SK-N-DZ (cell line): ENCODE measurements at regions not wholly inside any gene's neighbourhood (a gene's known extent, or its start where the extent isn't known, plus 50 kb on each side); places are given as distances from the start of the nearest gene placed in this dataset.
"Not testable (repeated sequence)": the region's sequence is repeated elsewhere in the genome, so short reads cannot be mapped to it uniquely, and the experiment has no call there.

Experiments used
- DNase-seq: peaks from one replicate; pipeline ENCODE4 v3.0.0-alpha.2; 2015; ENCODE audit warnings: low spot score

- DNase-seq, result no peak
Measured at GRCh38 chr17:12195418-12195817, 174.7 kb downstream of the MAP2K4 start.

GRCh38 chr17:12201294-12201880 is 180.7 kb downstream of the MAP2K4 start:
- no peak for DNase-seq

- no peak for DNase-seq
Measured at GRCh38 chr17:12209632-12210191, 189.0 kb downstream of the MAP2K4 start.

- DNase-seq, result not testable (repeated sequence)
Measured at GRCh38 chr17:12220714-12221439, 200.2 kb downstream of the MAP2K4 start.

GRCh38 chr17:12222392-12222791 is 201.7 kb downstream of the MAP2K4 start:
- no peak for DNase-seq

GRCh38 chr17:12227547-12227946 is 206.9 kb downstream of the MAP2K4 start:
- no peak for DNase-seq

GRCh38 chr17:12229335-12229734 is 208.7 kb downstream of the MAP2K4 start:
- DNase-seq, result no peak

GRCh38 chr17:12230481-12231354 is 210.0 kb downstream of the MAP2K4 start:
- no peak for DNase-seq

- DNase-seq, result no peak
Measured at GRCh38 chr17:12231355-12231682, 210.6 kb downstream of the MAP2K4 start.

- DNase-seq, result not testable (repeated sequence)
Measured at GRCh38 chr17:12239021-12239420, 218.3 kb downstream of the MAP2K4 start.

GRCh38 chr17:12242345-12242954 is 221.8 kb downstream of the MAP2K4 start:
- no peak for DNase-seq

- DNase-seq, result no peak
Measured at GRCh38 chr17:12247761-12248160, 227.1 kb downstream of the MAP2K4 start.

- DNase-seq, result no peak
Measured at GRCh38 chr17:12250973-12251372, 230.3 kb downstream of the MAP2K4 start.

GRCh38 chr17:12252462-12252861 is 231.8 kb downstream of the MAP2K4 start:
- no peak for DNase-seq

GRCh38 chr17:12254460-12254859 is 233.8 kb downstream of the MAP2K4 start:
- no peak for DNase-seq

GRCh38 chr17:12256380-12256995 is 235.8 kb downstream of the MAP2K4 start:
- peak; percentile 40 for DNase-seq

GRCh38 chr17:12257176-12257575 is 236.5 kb downstream of the MAP2K4 start:
- no peak for DNase-seq

GRCh38 chr17:12261354-12261753 is 240.7 kb downstream of the MAP2K4 start:
- DNase-seq, result no peak

- no peak for DNase-seq
Measured at GRCh38 chr17:12269751-12270150, 249.1 kb downstream of the MAP2K4 start.

GRCh38 chr17:12277827-12278226 is 257.1 kb downstream of the MAP2K4 start:
- no peak for DNase-seq

GRCh38 chr17:12282056-12282455 is 261.4 kb downstream of the MAP2K4 start:
- no peak for DNase-seq
